MM.1S (cell line): ENCODE measurements at regions not wholly inside any gene's neighbourhood (a gene's known extent, or its start where the extent isn't known, plus 50 kb on each side); places are given as distances from the start of the nearest gene placed in this dataset.

Source experiments
- EZH2phosphoT487 ChIP-seq: fragments of 300-600 bp; sonication (generic); IDR thresholded peaks from 2 replicates; pipeline ENCODE4 v1.6.1; 2018; ENCODE audit warnings: antibody characterized with exemption, low read length
- TF ChIP-seq, protein P1 (sequence below): fragments of 300-600 bp; sonication (generic); IDR thresholded peaks from 2 replicates; pipeline ENCODE4 v1.5.1; 2016; ENCODE audit warnings: antibody characterized with exemption, low read length, mixed read lengths

DNA sequence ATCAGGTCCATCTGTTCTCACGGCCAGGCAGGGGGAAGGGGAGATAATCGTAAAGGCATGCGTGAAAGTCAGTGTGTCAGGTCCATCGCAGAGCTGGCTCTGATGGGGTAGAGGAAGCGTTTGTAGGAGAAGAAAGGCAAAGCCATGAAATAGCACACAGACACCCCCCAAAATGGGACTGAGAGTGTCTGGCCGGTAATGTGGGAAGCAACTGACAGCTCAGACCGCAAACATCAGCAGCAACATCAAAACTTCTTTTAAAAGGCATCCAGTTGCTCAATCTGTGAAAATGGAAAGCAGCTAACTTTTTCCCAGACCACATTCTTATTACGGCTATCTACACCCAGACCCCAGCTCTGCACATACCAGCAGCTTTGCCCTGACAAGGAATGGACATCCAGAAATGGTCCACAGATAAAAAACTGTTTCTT, 232.6 kb downstream of the EN1 start:
- TF ChIP-seq, protein P1, sequence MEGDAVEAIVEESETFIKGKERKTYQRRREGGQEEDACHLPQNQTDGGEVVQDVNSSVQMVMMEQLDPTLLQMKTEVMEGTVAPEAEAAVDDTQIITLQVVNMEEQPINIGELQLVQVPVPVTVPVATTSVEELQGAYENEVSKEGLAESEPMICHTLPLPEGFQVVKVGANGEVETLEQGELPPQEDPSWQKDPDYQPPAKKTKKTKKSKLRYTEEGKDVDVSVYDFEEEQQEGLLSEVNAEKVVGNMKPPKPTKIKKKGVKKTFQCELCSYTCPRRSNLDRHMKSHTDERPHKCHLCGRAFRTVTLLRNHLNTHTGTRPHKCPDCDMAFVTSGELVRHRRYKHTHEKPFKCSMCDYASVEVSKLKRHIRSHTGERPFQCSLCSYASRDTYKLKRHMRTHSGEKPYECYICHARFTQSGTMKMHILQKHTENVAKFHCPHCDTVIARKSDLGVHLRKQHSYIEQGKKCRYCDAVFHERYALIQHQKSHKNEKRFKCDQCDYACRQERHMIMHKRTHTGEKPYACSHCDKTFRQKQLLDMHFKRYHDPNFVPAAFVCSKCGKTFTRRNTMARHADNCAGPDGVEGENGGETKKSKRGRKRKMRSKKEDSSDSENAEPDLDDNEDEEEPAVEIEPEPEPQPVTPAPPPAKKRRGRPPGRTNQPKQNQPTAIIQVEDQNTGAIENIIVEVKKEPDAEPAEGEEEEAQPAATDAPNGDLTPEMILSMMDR, result no peak
- no peak for TF ChIP-seq EZH2phosphoT487
